ENCODE measurements at regions not wholly inside any gene's neighbourhood (a gene's known extent, or its start where the extent isn't known, plus 50 kb on each side); places are given as distances from the start of the nearest gene placed in this dataset.

DNA sequence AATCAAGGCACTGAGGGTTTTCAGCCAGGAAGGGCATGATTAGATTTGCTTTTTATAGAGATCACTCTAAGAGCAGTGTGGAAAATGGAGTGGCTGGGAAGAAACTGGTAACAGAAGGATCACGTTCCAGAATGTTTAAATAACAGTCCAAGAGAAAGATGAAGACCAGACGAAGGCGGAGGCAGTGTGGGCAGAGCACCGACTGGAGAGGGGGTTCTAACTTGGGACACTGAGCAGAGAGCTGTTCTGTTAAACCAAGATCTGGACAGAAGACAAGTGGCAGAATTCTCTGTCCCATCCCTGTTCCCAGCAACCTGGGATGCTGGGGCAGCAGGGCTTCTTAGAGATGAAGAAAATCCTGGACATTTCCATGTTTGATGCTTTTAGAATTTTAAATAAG, 249.1 kb upstream of the NR4A3 start:
- DNase-seq (ENCODE audit: low read depth in 4 of 6, low spot score in 6 of 6), result peak in 1 of 6 donors; percentile 61
- no peaks in the 10 kb centered on the region for H3K36me3 ChIP-seq (ENCODE audit: control insufficient read depth, insufficient read depth, low read length)
- WGBS (ENCODE audit: insufficient coverage), result 91% methylated on average over 4 of the region's 4 CpGs
- H3K27me3 ChIP-seq (ENCODE audit: control insufficient read depth, insufficient read depth, low read length), result no peaks in the 10 kb centered on the region
- H3K4me1 ChIP-seq (ENCODE audit: control insufficient read depth, insufficient read depth, low read length), result no peaks in the 10 kb centered on the region
- no peaks in the 10 kb centered on the region for H3K9me3 ChIP-seq (ENCODE audit: control insufficient read depth, insufficient read depth, low read length)
- no peak overlapping the region for H3K4me3 ChIP-seq (ENCODE audit: low read depth, low read length)
- no peak overlapping the region for H3K27ac ChIP-seq (ENCODE audit: low read depth, low read length)

DNA sequence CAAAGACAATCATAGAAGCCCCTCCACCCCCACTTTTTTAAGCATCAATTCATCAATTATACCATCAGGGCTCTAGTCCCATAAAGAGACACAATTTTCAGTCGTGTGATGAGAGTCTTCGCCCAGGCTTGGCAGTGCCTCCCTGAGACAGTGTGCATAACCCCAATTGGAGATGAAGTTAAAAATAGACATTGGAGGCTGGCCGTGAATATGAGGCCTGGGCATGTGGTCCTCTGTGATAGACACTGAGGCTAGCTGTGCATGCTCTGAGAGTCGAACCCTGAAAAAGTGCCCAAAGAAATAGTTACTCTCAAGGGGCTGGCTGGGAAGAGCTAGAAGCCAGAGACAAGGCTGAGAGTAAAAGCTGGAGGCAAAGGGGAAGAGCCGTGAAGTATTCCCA, 248.6 kb upstream of the NR4A3 start:
- H3K4me3 ChIP-seq (ENCODE audit: low read depth, low read length), result no peak overlapping the region
- DNase-seq (ENCODE audit: low read depth in 4 of 6, low spot score in 6 of 6), result peak in 1 of 6 donors; percentile 83
- WGBS (ENCODE audit: insufficient coverage), result 70% methylated on average over 5 of the region's 5 CpGs
- H3K27ac ChIP-seq (ENCODE audit: low read depth, low read length), result no peak overlapping the region
- no peaks in the 10 kb centered on the region for H3K27me3 ChIP-seq (ENCODE audit: control insufficient read depth, insufficient read depth, low read length)
- no peaks in the 10 kb centered on the region for H3K36me3 ChIP-seq (ENCODE audit: control insufficient read depth, insufficient read depth, low read length)
- H3K9me3 ChIP-seq (ENCODE audit: control insufficient read depth, insufficient read depth, low read length), result no peaks in the 10 kb centered on the region
- no peaks in the 10 kb centered on the region for H3K4me1 ChIP-seq (ENCODE audit: control insufficient read depth, insufficient read depth, low read length)

DNA sequence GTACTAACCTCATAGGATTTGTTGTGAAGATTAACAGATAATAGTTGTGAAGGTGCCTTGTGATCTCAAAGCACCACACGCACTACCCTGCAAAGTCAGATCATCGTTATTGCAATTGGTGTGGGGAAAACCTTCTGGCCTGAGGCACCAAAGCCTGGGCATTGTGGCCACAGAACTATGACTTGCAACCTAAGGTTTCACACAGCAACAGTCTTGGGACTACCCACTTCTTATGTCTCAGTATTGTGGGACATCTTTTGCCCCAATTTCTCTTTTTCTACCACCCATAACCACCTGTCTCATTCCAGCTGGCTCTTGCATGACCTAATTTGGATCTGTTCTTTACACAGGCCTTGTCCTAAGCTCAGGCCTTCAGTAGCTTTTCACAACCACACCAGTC, 247.8 kb upstream of the NR4A3 start:
- no peaks in the 10 kb centered on the region for H3K9me3 ChIP-seq (ENCODE audit: control insufficient read depth, insufficient read depth, low read length)
- H3K27ac ChIP-seq (ENCODE audit: low read depth, low read length), result no peak overlapping the region
- no peak overlapping the region for H3K4me3 ChIP-seq (ENCODE audit: low read depth, low read length)
- DNase-seq (ENCODE audit: low read depth in 4 of 6, low spot score in 6 of 6), result no peak
- H3K4me1 ChIP-seq (ENCODE audit: control insufficient read depth, insufficient read depth, low read length), result no peaks in the 10 kb centered on the region
- no peaks in the 10 kb centered on the region for H3K36me3 ChIP-seq (ENCODE audit: control insufficient read depth, insufficient read depth, low read length)
- no peaks in the 10 kb centered on the region for H3K27me3 ChIP-seq (ENCODE audit: control insufficient read depth, insufficient read depth, low read length)
- 100% methylated on average over 2 of the region's 2 CpGs for WGBS (ENCODE audit: insufficient coverage)

DNA sequence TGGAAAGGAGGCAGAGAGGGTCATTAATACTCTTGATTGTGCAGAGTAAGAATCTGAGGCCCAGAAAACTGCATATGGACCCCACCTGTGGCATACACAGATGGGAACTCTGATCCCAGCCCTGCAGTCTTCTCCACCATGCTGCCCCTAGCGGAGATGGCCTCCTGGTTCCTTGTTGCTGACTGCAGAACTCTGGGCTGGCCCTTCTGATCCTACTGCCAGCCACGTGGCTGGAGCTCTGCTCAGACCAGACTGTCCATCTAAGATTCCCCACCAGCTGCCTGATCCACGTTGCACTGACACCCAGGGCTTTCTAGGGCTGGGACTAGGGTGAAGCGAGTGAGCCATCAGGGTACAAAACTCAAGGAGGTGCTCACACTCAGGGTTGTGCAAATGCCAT, 245.7 kb upstream of the NR4A3 start:
- Histone ChIP-seq H3K4me1 (ENCODE audit: control insufficient read depth, insufficient read depth, low read length) (no peaks in the 10 kb centered on the region), H3K27me3 (ENCODE audit: control insufficient read depth, insufficient read depth, low read length) (no peaks in the 10 kb centered on the region), H3K9me3 (ENCODE audit: control insufficient read depth, insufficient read depth, low read length) (no peaks in the 10 kb centered on the region), H3K27ac (ENCODE audit: low read depth, low read length) (no peak overlapping the region), H3K36me3 (ENCODE audit: control insufficient read depth, insufficient read depth, low read length) (no peaks in the 10 kb centered on the region), H3K4me3 (ENCODE audit: low read depth, low read length) (no peak overlapping the region)
- DNase-seq (ENCODE audit: low read depth in 4 of 6, low spot score in 6 of 6), result no peak
- WGBS (ENCODE audit: insufficient coverage), result 82% methylated on average over 4 of the region's 4 CpGs

DNA sequence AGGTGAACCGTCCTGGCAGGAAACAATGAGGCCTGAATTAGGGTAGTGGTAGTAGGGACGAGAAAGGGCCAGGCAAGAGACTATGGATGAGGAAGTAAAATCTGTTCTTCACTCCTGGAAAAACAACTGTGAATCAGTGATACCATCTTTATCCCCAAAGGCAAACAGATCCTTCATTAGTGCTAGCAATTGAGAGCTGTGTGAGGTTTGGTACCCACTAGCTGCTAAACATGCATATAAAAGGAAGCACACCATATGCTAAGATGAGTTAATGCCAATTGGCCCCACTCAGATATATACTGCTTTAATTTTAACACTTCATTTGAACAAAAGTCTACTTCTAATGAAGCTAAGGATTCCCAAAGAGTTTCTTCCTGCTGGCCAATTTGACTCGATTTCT, 244.8 kb upstream of the NR4A3 start:
- Histone ChIP-seq H3K9me3 (ENCODE audit: control insufficient read depth, insufficient read depth, low read length) (no peaks in the 10 kb centered on the region), H3K4me1 (ENCODE audit: control insufficient read depth, insufficient read depth, low read length) (no peaks in the 10 kb centered on the region), H3K4me3 (ENCODE audit: low read depth, low read length) (no peak overlapping the region), H3K27me3 (ENCODE audit: control insufficient read depth, insufficient read depth, low read length) (no peaks in the 10 kb centered on the region), H3K27ac (ENCODE audit: low read depth, low read length) (no peak overlapping the region), H3K36me3 (ENCODE audit: control insufficient read depth, insufficient read depth, low read length) (no peaks in the 10 kb centered on the region)
- 75% methylated on average over 1 of the region's 3 CpGs for WGBS (ENCODE audit: insufficient coverage)
- peak in 1 of 6 donors; percentile 83 for DNase-seq (ENCODE audit: low read depth in 4 of 6, low spot score in 6 of 6)

DNA sequence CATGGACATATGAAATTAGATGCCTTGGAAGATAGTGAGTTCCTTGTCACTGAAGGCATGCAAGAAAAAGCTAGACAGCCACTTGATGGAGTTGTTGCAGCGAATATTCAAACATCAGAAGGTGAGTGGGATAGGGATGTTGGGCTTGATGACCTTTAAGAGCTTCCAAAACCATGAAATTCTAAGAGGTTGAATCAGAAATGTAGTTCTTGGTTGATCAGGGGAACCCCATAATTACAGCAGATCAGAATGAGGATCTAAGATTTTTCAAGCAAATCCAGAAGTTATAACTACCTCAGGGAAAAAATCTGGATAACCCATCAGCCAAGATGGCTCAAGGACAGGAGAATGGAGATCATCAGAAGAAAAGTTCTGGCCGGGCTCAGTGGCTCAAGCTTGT, 244.3 kb upstream of the NR4A3 start:
- Histone ChIP-seq H3K4me3 (ENCODE audit: low read depth, low read length) (no peak overlapping the region), H3K27ac (ENCODE audit: low read depth, low read length) (no peak overlapping the region), H3K4me1 (ENCODE audit: control insufficient read depth, insufficient read depth, low read length) (no peaks in the 10 kb centered on the region), H3K9me3 (ENCODE audit: control insufficient read depth, insufficient read depth, low read length) (no peaks in the 10 kb centered on the region), H3K27me3 (ENCODE audit: control insufficient read depth, insufficient read depth, low read length) (no peaks in the 10 kb centered on the region), H3K36me3 (ENCODE audit: control insufficient read depth, insufficient read depth, low read length) (no peaks in the 10 kb centered on the region)
- DNase-seq (ENCODE audit: low read depth in 4 of 6, low spot score in 6 of 6), result no peak
- 100% methylated on average over 2 of the region's 2 CpGs for WGBS (ENCODE audit: insufficient coverage)

DNA sequence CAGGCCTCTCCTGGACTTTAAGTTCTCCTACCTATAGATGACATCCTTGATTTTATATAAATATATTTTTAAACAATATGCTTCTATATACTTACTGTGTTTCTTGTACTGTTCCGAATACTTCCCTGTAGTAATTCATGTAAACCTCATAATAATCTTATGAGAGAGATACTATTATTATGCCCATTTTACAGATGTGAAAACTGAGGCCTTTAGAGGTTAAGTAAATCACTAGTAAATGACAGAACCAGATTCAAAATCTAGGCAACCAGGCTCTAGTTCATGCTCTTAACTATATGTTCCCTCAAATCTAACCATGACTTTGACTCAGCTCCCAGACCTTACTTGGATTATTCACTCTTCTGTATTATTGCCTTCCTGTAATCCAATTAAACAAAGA, 243.0 kb upstream of the NR4A3 start:
- Histone ChIP-seq H3K36me3 (ENCODE audit: control insufficient read depth, insufficient read depth, low read length) (no peaks in the 10 kb centered on the region), H3K4me1 (ENCODE audit: control insufficient read depth, insufficient read depth, low read length) (no peaks in the 10 kb centered on the region), H3K9me3 (ENCODE audit: control insufficient read depth, insufficient read depth, low read length) (no peaks in the 10 kb centered on the region), H3K27me3 (ENCODE audit: control insufficient read depth, insufficient read depth, low read length) (no peaks in the 10 kb centered on the region), H3K27ac (ENCODE audit: low read depth, low read length) (no peak overlapping the region), H3K4me3 (ENCODE audit: low read depth, low read length) (no peak overlapping the region)
- no CpG with 5 or more reads among the region's 1 CpG for WGBS (ENCODE audit: insufficient coverage)
- no peak for DNase-seq (ENCODE audit: low read depth in 4 of 6, low spot score in 6 of 6)

DNA sequence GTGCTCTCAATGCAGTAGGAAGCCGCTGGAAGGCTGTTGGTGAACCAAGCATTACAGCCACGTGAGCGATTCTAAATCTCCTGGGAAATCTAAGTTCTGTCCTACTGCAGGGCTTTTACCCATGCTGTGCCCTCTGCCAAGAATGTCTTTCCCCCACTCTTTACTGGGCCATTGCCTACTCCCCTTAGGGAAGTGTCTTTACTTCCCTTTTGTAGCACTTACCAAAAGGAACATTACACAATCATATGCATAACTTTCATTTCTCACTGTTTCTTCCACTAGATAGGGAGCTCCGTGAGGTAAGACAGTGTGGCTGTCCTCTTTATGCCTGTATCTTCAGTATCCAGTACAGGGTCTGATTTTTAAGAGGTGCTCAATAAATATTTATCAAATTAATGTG, 241.7 kb upstream of the NR4A3 start:
- H3K27me3 ChIP-seq (ENCODE audit: control insufficient read depth, insufficient read depth, low read length), result no peaks in the 10 kb centered on the region
- no peaks in the 10 kb centered on the region for H3K4me1 ChIP-seq (ENCODE audit: control insufficient read depth, insufficient read depth, low read length)
- no peak overlapping the region for H3K4me3 ChIP-seq (ENCODE audit: low read depth, low read length)
- no peaks in the 10 kb centered on the region for H3K36me3 ChIP-seq (ENCODE audit: control insufficient read depth, insufficient read depth, low read length)
- WGBS (ENCODE audit: insufficient coverage), result 93% methylated on average over 3 of the region's 4 CpGs
- H3K27ac ChIP-seq (ENCODE audit: low read depth, low read length), result no peak overlapping the region
- no peak for DNase-seq (ENCODE audit: low read depth in 4 of 6, low spot score in 6 of 6)
- no peaks in the 10 kb centered on the region for H3K9me3 ChIP-seq (ENCODE audit: control insufficient read depth, insufficient read depth, low read length)

DNA sequence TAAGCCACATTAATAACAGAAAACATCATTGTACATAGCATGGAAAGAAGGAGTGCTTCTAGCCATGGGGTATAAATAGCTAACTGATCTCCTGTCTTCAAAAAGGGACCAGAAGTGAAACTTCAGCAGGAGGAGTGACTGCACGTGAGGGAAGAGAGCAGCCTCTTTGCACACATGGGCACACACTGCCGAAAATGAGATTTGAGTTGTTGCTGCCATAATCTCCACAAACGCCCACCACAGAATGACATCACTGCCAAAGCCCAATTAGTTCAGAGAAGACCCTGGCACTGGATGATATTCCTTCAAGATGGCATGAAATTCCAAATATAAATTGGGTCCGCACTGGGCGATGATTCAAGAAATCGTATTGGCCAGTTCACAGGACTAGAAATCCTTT, 238.9 kb upstream of the NR4A3 start:
- Histone ChIP-seq H3K4me3 (ENCODE audit: low read depth, low read length) (no peak overlapping the region), H3K9me3 (ENCODE audit: control insufficient read depth, insufficient read depth, low read length) (no peaks in the 10 kb centered on the region), H3K27ac (ENCODE audit: low read depth, low read length) (no peak overlapping the region), H3K27me3 (ENCODE audit: control insufficient read depth, insufficient read depth, low read length) (no peaks in the 10 kb centered on the region), H3K36me3 (ENCODE audit: control insufficient read depth, insufficient read depth, low read length) (no peaks in the 10 kb centered on the region), H3K4me1 (ENCODE audit: control insufficient read depth, insufficient read depth, low read length) (no peaks in the 10 kb centered on the region)
- DNase-seq (ENCODE audit: low read depth in 4 of 6, low spot score in 6 of 6), result peak in 1 of 6 donors; percentile 33
- 97% methylated on average over 6 of the region's 6 CpGs for WGBS (ENCODE audit: insufficient coverage)

DNA sequence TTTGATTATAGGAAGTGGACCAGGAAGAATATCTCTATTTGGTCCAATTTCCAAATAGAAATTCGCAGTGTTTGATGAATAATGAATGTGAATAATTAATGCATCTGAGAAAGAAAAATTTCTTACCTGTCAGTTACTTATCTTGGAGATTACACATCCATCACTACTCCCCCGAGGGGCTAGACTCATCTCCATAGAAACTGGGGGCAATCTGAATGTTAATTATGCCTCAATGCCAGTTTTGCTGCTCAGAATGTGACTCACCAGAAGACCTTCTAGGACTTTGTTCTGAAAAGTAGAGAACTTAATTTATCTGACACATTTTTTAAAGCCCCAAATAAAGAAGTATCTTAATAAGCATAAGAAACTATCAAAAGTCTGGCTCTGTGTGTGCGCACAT, 233.4 kb upstream of the NR4A3 start:
- H3K4me3 ChIP-seq (ENCODE audit: low read depth, low read length), result no peak overlapping the region
- no peaks in the 10 kb centered on the region for H3K27me3 ChIP-seq (ENCODE audit: control insufficient read depth, insufficient read depth, low read length)
- no peak for DNase-seq (ENCODE audit: low read depth in 4 of 6, low spot score in 6 of 6)
- H3K4me1 ChIP-seq (ENCODE audit: control insufficient read depth, insufficient read depth, low read length), result no peaks in the 10 kb centered on the region
- no peak overlapping the region for H3K27ac ChIP-seq (ENCODE audit: low read depth, low read length)
- WGBS (ENCODE audit: insufficient coverage), result no CpG with 5 or more reads among the region's 3 CpGs
- no peaks in the 10 kb centered on the region for H3K36me3 ChIP-seq (ENCODE audit: control insufficient read depth, insufficient read depth, low read length)
- no peaks in the 10 kb centered on the region for H3K9me3 ChIP-seq (ENCODE audit: control insufficient read depth, insufficient read depth, low read length)
